Liver (tissue), 3 donors: ENCODE measurements at regions not wholly inside any gene's neighbourhood (a gene's known extent, or its start where the extent isn't known, plus 50 kb on each side); places are given as distances from the start of the nearest gene placed in this dataset.

Experiments
- ATF3 ChIP-seq: IDR thresholded peaks from 2 replicates; pipeline ENCODE4 v1.6.1; 2016; ENCODE audit warnings: antibody characterized with exemption
- CTCF ChIP-seq: fragments of 150-350 bp; IDR thresholded peaks from 2 replicates; pipeline ENCODE4 v1.5.1; 2017; ENCODE audit warnings: improper control_type of control experiment, low read depth, low read length; ENCODE audit not compliant: missing input control
- RAD21 ChIP-seq, 2 donors: IDR thresholded peaks; 2 replicates each; pipeline ENCODE4 v1.6.1; 2016; ENCODE audit warnings: antibody characterized with exemption in 2 of 2, mild to moderate bottlenecking in 2 of 2
- REST ChIP-seq: IDR thresholded peaks from 2 replicates; pipeline ENCODE4 v1.6.1; 2016; ENCODE audit warnings: antibody characterized with exemption, mild to moderate bottlenecking
- SP1 ChIP-seq: IDR thresholded peaks from 2 replicates; pipeline ENCODE4 v1.6.1; 2018; ENCODE audit warnings: antibody characterized with exemption, mild to moderate bottlenecking
- TAF1 ChIP-seq: conservative IDR thresholded peaks from 2 replicates; pipeline ENCODE4 v1.6.1; 2016; ENCODE audit warnings: antibody characterized with exemption, mild to moderate bottlenecking
- donor health status: healthy.
- donor health status: healthy.

- TF ChIP-seq RAD21 (IDR thresholded peaks at IDR 0.05) (peak; percentile 55 to 68), REST (no peak), CTCF (peak; percentile 16), TAF1 (no peak), SP1 (no peak), ATF3 (no peak)
Observed at GRCh38 chr15:95284933-95285421, 1045.5 kb upstream of the NR2F2 start.
